A172 (cell line): ENCODE measurements at regions not wholly inside any gene's neighbourhood (a gene's known extent, or its start where the extent isn't known, plus 50 kb on each side); places are given as distances from the start of the nearest gene placed in this dataset.

Experiments used
- DNase-seq: peaks from one replicate; pipeline ENCODE4 v3.0.0-alpha.2; 2015; ENCODE audit warnings: low spot score

DNA sequence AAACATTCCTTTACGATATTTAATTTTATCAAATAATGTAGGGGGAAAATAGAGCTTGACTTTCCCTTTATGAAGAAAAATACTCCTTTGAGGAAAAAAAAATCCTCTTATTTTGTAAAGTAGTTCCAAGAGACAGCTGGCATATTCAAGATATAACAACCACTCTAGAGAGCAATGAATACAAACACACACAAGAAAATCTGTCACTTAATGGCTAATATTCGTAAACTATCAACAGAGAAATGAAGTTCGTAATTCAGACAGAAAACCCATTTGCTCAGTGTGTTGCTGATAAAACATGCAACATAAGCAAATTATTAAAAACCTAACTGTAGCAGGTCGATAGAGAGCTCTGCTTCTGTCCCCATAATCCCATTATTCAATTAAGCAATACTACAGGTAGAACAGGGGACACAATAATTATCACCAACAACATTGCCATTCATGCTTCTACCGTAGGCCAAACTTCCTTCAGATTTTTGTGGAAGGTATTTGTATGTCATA is 714.4 kb upstream of the MARCKS start:
- DNase-seq = no peak

DNA sequence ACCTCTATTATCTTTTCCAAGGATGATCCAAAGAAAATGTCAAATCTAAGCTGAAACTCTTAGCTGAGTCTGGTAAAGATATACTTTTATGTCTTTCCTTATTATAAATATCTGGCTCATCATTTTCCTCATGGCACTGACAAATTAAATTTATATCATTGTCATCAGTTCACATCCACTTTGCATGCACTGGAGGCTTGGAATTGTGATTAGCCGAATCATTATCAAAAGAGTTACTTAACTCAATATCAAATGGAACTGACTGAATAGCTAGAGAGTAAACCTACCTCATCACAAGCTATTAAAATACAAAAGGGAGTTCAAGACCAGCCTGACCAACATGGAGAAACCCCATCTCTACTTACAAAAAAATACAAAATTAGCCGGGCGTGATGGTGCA is 713.9 kb upstream of the MARCKS start:
- DNase-seq = no peak

DNA sequence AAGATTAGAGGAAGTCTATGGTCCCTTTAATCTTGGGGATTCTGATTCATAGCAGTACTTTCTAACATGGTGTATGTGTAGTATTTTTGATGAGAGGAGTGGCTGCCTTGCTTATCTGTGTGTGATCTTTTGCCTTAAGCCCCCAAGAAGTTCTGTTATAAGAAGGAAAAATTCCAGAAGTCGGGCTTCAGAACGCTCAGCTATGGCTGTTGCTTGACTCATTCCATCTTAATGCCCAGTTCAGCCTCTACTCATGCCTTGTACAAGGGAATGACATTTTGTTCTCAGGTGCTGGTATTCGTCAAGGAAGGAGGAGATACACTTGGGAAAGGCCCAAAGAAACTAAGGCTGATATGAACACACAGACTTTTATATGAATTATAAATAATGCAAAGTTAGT is 713.0 kb upstream of the MARCKS start:
- no peak for DNase-seq

DNA sequence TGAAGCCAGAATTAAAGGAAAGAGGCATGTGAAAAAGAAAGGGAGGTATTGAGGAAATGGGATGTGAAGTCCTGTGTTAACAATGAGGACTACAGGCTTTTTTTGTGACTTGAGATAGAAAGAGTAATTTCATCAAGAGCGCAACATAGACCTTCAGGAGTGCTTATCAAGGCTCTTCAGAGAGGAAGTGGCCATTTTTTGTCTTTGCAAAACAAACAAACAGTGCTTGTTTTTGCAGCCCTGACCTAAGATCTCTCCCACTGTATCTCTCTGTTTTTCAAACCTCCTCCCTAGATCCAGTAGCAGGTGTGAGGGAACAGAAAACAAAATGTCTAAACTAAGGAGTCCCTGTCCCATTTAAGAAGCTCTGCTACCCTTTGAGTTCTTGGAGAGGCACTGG is 710.3 kb upstream of the MARCKS start:
- no peak for DNase-seq

DNA sequence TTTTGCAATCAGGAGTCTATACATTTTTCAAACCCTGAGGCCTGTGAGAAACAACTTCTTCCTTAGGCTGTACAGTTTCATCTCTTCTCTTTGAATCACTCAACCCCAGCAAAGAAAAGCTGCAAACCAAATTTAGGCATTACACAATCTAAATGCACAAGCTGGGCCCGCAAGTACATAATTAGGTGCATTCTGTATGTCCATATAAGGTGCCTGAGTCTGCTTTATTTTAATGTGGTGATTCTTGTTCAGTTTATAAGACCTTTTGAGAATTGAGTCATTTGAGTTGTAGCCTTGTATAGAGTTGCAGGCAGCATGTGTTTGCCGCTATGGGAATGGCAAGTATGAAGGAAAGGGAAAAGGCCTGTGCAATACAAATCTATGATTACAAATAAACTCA is 709.6 kb upstream of the MARCKS start:
- DNase-seq = no peak

DNA sequence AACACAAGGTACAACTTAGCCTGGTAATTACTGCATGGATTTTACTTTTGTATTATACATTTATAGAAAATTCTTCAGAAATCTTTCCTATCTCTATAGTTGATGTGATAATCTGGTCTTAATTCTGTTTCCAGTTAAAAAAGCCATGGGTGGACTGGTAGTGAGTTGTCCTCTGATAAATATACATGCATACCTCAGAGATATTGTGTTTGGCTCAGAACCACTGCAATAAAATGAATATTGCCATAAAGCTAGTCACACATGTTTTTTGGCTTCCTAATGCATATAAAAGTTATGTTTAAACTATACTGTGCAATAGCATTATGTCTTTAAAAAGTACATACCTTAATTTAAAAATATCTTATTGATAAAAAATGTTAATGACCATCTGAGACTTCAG is 708.6 kb upstream of the MARCKS start:
- no peak for DNase-seq

DNA sequence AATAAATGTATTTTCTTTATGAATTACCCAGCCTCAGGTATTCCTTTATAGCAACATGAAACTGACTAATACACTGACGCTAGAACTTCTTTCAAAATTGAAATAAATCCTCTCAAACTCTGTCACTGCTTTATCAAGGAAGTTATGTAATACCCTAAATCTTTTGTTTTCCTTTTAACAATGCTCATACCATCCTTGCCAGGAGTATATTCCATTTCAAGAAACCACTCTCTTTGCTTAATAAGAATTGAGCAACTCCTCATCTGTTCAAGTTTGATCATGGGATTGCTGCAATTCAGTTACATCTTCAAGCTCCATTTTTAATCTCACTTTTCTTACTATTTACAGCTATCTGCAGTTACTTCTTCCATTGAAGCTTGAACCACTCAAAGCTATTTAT is 707.6 kb upstream of the MARCKS start:
- no peak for DNase-seq

DNA sequence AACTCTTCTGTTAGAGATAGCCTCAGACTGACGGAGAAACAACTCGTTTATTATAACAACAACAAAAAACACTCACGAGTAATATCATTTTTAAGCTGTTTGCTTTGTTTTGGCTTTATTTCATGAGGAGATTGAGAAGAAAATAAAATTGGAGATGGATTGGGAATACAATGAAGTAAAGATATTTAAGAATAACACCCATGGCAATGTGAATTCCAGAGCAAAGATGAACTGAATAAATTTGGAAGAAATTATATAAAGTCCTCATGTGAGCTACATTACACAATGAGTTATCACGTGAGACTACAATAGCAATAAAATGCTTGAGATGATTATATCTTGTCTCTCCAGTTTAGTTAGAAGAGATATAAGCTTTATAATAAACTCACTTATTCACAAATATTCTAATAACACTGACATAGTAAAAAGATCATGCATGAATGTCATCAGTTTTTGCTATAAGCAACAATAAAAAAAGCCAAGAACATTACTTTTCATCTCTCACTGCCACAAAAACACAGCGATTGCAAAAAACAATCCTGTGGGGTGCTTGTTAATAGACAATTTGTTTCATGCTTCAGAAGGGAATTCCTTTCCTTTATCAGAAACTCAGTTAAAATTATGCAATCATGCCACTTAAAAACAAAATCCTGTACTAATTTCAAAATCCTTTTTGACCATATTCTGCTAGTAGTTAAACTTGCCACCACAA is 696.7 kb upstream of the MARCKS start:
- DNase-seq = no peak

DNA sequence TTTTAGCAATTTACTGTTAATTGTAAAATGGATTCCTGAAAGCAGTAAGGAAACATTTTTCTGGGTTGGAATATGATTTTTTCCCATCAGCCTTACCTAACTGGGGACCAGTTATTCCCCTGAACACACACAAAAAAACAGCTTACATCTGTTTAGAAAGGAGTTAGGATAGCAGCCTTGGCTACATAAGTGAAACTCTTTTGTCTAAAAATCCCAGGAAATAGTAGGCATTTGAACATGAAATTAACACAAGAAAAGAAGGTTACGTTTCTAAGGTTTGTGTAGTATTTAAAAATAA is 696.2 kb upstream of the MARCKS start:
- DNase-seq = no peak

DNA sequence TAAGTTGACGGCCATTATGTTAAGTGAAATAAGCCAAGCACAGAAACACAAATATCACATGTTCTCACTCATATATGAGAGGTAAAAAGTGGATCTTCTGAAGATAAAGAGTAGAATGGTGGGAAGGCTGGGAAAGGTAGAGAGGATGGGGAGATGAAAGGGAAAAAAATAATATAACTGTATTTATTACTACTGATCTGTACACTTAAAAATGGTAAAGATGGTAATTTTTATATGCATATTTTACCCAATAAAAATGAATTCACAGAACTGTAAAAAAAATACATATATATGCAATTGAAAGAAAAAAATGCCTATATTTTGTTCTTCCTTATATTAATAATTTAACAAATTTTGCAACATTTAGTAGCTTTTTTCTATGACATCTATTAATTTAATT is 694.4 kb upstream of the MARCKS start:
- DNase-seq = no peak

DNA sequence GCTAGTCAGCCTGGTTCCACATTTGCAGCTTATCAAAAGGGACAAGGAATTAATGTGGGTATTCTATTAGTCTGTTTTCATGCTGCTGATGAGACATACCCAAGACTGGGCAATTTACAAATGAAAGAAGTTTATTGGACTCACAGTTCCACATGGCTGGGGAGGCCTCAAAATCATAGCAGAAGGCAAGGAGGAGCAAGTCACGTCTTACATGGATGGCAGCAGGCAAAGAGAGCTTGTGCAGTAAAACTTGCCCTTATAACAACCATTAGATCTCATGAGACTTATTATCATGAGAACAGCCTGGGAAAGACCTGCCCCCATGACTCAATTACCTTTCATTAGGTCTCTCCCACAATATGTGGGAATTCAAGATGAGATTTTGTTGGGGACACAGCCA is 689.1 kb upstream of the MARCKS start:
- DNase-seq = no peak

DNA sequence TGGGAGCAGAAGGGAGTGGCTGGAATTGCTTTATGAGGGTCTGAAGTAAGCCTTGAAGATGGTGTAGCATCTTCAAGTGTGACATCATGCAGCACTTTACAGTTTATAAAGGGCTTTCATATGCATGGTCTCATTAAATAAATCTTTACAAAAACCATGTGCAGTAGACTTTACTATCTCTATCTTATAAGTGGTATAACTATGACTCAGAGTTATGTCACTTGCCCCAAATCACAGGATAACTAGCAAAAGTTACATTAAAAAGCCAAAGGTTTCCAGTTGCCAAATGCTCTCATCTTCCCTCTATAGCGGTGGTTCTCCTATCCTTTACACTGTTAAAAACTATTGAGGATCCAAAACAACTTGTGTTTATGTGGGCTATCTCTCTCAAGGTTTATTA is 687.7 kb upstream of the MARCKS start:
- DNase-seq = peak; percentile 76

DNA sequence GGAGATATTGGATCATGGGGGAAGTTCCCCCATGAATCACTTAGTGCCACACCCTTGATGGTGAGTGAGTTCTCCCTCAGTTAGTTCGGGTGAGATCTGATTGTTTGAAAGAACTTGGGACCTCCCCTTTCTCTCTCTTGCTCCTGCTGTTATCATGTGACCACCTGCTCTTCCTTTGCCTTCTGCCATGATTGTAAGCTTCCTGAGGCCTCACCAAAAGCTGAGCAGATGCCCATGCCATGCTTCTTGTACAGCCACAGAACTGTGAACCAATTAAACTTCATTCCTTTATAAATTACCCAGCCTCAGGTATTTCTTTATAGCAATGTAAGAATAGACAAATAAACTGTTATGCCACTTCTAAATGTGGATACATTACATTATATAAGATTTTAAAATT is 686.7 kb upstream of the MARCKS start:
- DNase-seq = no peak

DNA sequence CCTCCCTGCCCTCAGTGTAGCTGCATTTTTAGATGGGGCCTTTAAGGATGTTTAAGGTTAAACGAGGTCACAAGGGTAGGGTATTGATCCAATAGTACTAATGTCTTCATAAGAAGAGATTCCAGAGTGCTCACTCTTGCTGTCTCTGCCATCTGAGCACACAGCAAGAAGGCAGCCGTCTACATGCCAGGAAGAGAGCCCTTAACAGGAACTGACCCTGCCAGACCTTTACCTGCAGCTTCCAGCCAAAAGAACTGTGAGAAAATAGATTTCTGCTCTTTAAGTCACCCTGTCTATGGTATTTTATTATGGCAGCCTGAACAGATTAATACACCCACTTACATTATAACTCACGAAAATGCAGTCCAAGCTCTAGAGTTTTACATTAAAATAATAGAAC is 685.3 kb upstream of the MARCKS start:
- DNase-seq = no peak

DNA sequence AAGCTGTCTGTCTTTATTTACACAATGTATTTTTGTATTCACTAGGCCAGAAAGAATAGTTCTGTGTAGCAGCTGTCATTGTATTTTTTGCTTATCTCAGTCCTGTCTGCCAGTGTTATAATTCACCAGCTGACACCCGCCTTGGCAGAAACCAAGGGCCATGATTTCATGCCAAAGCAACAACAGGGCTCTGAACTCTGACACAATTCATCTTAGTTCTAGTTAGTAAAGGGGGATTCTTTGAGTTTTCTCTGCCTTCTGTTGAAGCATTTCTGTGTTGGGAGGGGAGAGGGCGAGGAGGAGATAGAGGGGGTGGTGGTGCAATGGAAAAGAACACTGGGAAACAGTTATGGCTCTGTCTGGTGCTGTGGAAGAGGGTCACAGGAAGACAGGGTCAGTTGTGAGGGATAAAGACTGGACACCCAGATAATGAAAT is 684.6 kb upstream of the MARCKS start:
- peak; percentile 5 for DNase-seq

DNA sequence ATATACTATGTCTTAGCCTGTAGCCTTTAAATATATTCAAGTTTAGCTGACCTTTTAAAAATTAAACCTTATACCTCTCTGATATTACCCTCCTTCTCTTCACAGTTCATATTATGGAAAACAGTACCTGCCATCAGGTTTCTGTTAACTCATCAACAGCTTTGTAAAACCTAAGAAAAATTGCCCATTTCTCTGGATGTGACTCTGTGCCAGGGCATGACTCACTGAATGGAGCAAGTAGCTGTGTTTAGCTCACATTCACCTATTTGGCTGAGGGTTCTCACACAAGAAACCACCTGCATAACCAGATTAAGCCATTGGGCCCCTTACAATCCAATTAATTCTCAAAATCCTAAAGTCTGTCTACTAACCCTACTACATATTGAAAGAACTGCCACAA is 678.8 kb upstream of the MARCKS start:
- DNase-seq = no peak

DNA sequence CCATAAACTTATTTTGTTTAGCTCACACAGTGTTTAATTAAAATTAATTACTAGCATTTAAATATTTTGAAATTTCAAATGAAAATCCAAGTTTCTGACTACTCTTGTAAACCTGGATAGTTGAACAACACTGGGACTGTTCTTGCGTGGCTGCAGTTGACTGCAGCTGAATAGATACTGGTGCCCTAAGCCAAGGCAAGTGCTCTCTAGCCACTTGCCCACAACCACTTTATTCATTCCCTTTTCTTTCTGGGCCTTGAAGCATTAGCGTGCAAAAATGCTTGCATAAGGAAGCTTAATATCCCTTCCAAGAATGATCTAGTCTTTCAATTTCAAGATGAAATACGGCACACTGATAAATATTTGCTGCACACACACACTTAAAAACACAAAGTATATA is 676.0 kb upstream of the MARCKS start:
- no peak for DNase-seq

DNA sequence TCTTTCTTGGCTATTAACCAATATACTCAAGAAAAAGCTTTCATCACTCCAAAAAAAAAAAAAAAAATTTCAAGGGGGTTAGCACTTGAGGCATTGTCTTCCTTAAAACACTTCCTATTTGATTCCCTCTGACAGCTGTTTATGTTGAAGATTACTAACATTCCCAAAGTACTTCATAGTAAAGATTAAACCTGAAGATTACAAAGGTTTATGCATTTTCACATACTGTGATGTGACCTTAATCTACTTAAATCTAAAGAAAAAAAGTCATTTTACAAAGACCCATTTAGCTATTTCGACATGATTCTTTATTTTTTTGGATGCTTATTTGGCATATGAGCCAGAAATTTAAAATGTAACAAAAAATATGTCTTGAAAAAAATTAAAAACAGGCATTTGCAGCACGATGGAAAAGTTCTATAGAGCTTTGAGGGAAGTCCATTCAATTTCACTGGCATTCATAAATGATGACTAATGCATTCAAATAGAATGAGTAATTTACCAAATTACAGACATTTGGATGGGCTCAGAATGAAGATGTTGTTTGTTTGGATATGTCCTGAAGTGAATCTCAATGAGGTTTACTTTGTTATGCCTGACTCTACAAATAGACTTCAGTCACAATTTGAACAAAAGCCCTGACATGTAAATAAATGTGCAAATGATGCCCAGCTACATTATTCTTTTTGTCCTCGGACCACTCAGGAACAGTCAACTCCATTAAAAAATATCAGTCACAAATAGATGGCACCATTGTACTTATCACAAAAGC is 674.6 kb upstream of the MARCKS start:
- DNase-seq = peak; percentile 77

DNA sequence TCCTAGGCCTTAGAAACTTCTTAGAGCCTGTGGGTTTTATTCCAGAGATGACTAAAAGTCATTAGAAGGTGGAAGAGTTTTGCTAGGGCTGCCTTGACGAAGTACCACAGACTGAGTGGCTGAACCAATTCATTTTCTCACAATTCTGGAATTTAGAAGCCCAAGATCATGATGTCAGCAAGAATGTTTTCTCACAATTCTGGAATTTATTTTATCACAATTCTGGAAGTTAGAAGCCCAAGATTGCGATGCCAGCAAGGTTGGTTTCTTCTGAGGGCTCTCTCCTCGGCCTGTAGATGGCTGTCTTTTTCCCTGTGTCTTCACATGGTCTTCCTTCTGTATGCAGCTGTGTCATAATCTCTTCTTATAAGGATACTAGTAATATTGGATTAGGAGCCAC is 672.9 kb upstream of the MARCKS start:
- peak; percentile 57 for DNase-seq

DNA sequence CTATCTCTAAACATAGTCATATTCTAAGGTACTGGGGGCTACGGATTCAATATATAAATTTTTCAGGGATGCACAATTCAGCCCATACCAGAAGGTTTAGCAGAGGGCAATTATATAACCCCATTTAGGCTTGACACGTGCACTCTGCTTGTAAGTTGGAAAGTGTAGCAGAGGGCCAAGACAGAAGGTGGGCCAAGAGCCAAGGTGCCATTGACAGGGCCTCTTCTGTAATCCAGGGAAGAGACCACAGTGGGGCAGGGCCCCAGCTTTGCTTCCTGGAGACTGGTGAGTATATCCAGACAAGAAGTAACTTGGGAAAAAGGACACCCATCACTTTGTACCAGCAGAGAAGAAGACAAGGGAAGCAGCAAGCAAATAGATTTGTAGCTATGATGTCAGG is 672.4 kb upstream of the MARCKS start:
- DNase-seq = no peak

DNA sequence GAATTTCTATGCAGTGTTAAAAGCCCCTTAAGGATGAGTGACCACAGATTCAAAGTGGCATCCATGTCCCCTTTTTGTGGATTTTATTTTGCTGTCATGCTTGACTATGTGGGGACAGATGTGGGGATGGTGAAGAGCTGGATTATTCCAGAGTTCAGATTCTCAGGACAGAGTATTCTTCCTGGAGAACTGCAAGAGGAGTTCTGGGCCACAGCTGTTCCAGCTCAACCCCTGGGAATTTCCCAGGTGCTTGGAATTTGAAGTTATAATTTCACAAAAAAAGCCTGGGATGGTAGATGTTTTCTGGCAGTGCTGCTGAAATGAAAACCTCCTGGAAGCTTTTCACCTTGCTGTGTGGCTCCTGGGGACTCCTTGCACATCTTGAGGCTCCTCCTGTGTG is 671.8 kb upstream of the MARCKS start:
- DNase-seq = no peak

DNA sequence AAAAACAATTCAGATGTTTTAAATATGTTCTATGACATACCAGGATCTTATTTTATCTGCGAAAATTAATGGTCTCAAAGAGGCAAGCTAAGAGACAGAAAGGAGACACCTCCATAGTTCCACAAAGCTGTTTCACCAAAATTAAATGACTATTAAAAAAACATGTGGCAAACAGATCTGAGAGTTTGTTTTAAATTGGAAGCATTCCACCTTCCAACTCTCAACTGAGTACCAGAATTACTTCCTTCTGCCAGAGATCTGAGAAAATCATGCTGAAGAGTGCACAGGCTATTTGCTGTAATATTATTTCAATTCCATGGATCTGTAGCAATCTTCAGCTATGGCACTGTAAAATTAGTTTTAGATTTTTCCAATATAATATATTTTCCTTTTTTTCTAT is 669.5 kb upstream of the MARCKS start:
- DNase-seq = no peak

DNA sequence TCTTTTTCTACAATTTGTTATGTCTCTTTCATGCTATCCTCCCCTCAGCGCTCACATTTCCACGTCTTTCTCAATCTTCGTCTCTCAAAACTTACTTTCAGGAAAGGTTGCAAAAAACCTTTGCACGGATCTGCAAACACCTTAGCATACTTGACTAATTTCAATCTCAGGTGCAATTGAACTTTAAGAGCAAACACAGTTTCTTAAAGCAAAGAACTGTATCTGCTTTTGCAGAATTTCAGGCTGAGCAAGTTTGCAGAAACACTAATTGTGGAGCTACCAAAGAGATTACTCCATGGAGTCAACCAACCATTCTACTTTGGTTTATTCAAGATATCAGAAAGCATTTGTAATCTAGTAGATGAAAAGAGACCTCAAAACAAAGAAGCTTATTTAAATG is 668.2 kb upstream of the MARCKS start:
- DNase-seq = no peak

DNA sequence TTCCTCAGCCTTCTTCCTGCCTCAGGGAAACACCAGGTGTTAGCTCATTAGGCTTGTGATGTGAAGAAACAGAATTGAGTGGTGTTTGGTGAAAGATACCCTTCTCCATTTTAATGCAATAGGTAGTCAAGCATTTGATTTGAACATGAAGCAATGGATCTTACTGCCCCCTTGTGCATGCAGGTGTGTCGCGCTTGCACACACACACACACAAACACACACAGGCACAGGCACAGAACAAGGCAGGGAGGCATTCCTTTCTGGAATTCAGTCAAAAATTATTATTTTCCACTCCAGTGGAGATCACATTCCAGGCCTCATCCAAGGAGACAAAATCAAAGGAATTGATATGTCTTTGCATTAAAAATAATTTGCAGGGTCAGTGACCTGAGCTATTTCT is 667.0 kb upstream of the MARCKS start:
- no peak for DNase-seq
